Parathyroid adenoma (tissue), 2 donors: ENCODE measurements at regions not wholly inside any gene's neighbourhood (a gene's known extent, or its start where the extent isn't known, plus 50 kb on each side); places are given as distances from the start of the nearest gene placed in this dataset.

ENCODE experiments used
- H2AFZ ChIP-seq: fragments of 300-600 bp; sonication (generic); one replicate; pipeline ENCODE4 v1.7.0; 2017; ENCODE audit warnings: antibody characterized with exemption, mild to moderate bottlenecking
- H3K27ac ChIP-seq: fragments of 300-600 bp; sonication (generic); one replicate; pipeline ENCODE4 v1.7.0; 2017
- H3K27me3 ChIP-seq: fragments of 300-600 bp; sonication (generic); one replicate; pipeline ENCODE4 v1.7.0; 2017; ENCODE audit warnings: low read length; ENCODE audit not compliant: control insufficient read depth, insufficient read depth
- H3K36me3 ChIP-seq: fragments of 300-600 bp; sonication (generic); one replicate; pipeline ENCODE4 v1.7.0; 2017; ENCODE audit warnings: low read length; ENCODE audit not compliant: control insufficient read depth, insufficient read depth
- H3K4me1 ChIP-seq: fragments of 300-600 bp; sonication (generic); one replicate; pipeline ENCODE4 v1.7.0; 2017; ENCODE audit warnings: control low read depth
- H3K4me2 ChIP-seq: fragments of 300-600 bp; sonication (generic); one replicate; pipeline ENCODE4 v1.7.0; 2017; ENCODE audit warnings: low read length
- H3K4me3 ChIP-seq: fragments of 300-600 bp; sonication (generic); one replicate; pipeline ENCODE4 v1.7.0; 2017; ENCODE audit warnings: low read depth, low read length
- H3K79me2 ChIP-seq: fragments of 300-600 bp; sonication (generic); one replicate; pipeline ENCODE4 v1.7.0; 2017; ENCODE audit warnings: control low read depth
- H3K9ac ChIP-seq: fragments of 300-600 bp; sonication (generic); one replicate; pipeline ENCODE4 v1.7.0; 2017; ENCODE audit warnings: mild to moderate bottlenecking
- H3K9me3 ChIP-seq: fragments of 300-600 bp; sonication (generic); one replicate; pipeline ENCODE4 v1.7.0; 2017; ENCODE audit warnings: low read length; ENCODE audit not compliant: control insufficient read depth
- CTCF ChIP-seq: fragments of 300-600 bp; sonication (generic); IDR thresholded peaks from one replicate; pipeline ENCODE4 v1.7.0; 2017; ENCODE audit warnings: antibody characterized with exemption, mild to moderate bottlenecking
- donor health status: primary hyperparathyroidism.

GRCh38 chr7:34596887-34597286 lies 61.1 kb upstream of the NPSR1 start:
- no peak for TF ChIP-seq CTCF
- Histone ChIP-seq H3K4me3 (no peak overlapping the region), H3K9ac (no peak overlapping the region)

GRCh38 chr7:34603711-34604444 lies 54.1 kb upstream of the NPSR1 start:
- no peak overlapping the region for H3K27ac ChIP-seq
- H3K79me2 ChIP-seq: no peaks in the 10 kb centered on the region
- H3K4me1 ChIP-seq: no peaks in the 10 kb centered on the region
- no peak overlapping the region for H3K4me2 ChIP-seq
- no peaks in the 10 kb centered on the region for H3K27me3 ChIP-seq
- no peak overlapping the region for H2AFZ ChIP-seq
- no peaks in the 10 kb centered on the region for H3K9me3 ChIP-seq
- TF ChIP-seq CTCF: no peak
- H3K9ac ChIP-seq: no peak overlapping the region
- H3K4me3 ChIP-seq: no peak overlapping the region
- H3K36me3 ChIP-seq: no peaks in the 10 kb centered on the region

More at GRCh38 chr7:34596887-34597286, 61.1 kb upstream of the NPSR1 start:
- no peak overlapping the region for H3K27ac ChIP-seq
- no peaks in the 10 kb centered on the region for H3K36me3 ChIP-seq
- H3K4me1 ChIP-seq: no peaks in the 10 kb centered on the region
- H3K27me3 ChIP-seq: no peaks in the 10 kb centered on the region
- H3K79me2 ChIP-seq: no peaks in the 10 kb centered on the region
- H2AFZ ChIP-seq: no peak overlapping the region
- no peaks in the 10 kb centered on the region for H3K9me3 ChIP-seq
- no peak overlapping the region for H3K4me2 ChIP-seq
